H9 (cell line): ENCODE measurements at regions not wholly inside any gene's neighbourhood (a gene's known extent, or its start where the extent isn't known, plus 50 kb on each side); places are given as distances from the start of the nearest gene placed in this dataset.

ENCODE experiments used
- DNase-seq: peaks from one replicate; pipeline ENCODE4 v3.0.0-alpha.2; 2017
- H2AFZ ChIP-seq: one replicate; pipeline ENCODE4 v1.6.1; 2013; ENCODE audit warnings: mild to moderate bottlenecking, low read length, control low read depth, moderate library complexity
- H2AK5ac ChIP-seq: 2 replicates; pipeline ENCODE4 v1.6.1; 2013; ENCODE audit warnings: low read length, control low read depth, mixed read lengths; ENCODE audit not compliant: insufficient read length
- H2BK120ac ChIP-seq: one replicate; pipeline ENCODE4 v1.6.1; 2013; ENCODE audit warnings: low read depth, mild to moderate bottlenecking, low read length, control low read depth, inconsistent platforms; ENCODE audit not compliant: poor library complexity, severe bottlenecking
- H2BK12ac ChIP-seq: 2 replicates; pipeline ENCODE4 v1.6.1; 2013; ENCODE audit warnings: low read length, control low read depth, mixed read lengths, low read depth; ENCODE audit not compliant: insufficient read length
- H2BK15ac ChIP-seq: 2 replicates; pipeline ENCODE4 v1.6.1; 2013; ENCODE audit warnings: low read depth, low read length, control low read depth
- H2BK20ac ChIP-seq: one replicate; pipeline ENCODE4 v1.6.1; 2013; ENCODE audit warnings: low read depth, mild to moderate bottlenecking, low read length, control low read depth, inconsistent platforms; ENCODE audit not compliant: poor library complexity, severe bottlenecking
- H2BK5ac ChIP-seq: 2 replicates; pipeline ENCODE4 v1.6.1; 2013; ENCODE audit warnings: low read length, control low read depth, mixed read lengths; ENCODE audit not compliant: insufficient read length
- H3K14ac ChIP-seq: 2 replicates; pipeline ENCODE4 v1.6.1; 2013; ENCODE audit warnings: low read length, control low read depth; ENCODE audit not compliant: insufficient read depth
- H3K18ac ChIP-seq: 2 replicates; pipeline ENCODE4 v1.6.1; 2013; ENCODE audit warnings: low read depth, mild to moderate bottlenecking, mixed read lengths, low read length, control low read depth; ENCODE audit not compliant: insufficient read length
- H3K23ac ChIP-seq: 2 replicates; pipeline ENCODE4 v1.6.1; 2013; ENCODE audit warnings: low read length, control low read depth, mixed read lengths, low read depth; ENCODE audit not compliant: insufficient read length
- H3K23me2 ChIP-seq: 2 replicates; pipeline ENCODE4 v1.6.1; 2013; ENCODE audit warnings: low read depth, mild to moderate bottlenecking, mixed read lengths, low read length, control low read depth; ENCODE audit not compliant: insufficient read length, poor library complexity, severe bottlenecking
- H3K27ac ChIP-seq: 2 replicates; pipeline ENCODE4 v1.5.1; 2013; ENCODE audit warnings: low read length, control low read depth, mixed read lengths, low read depth; ENCODE audit not compliant: insufficient read length
- H3K27me3 ChIP-seq: 2 replicates; pipeline ENCODE4 v1.6.1; 2013; ENCODE audit warnings: low read length, control low read depth, inconsistent platforms; ENCODE audit not compliant: insufficient read depth
- H3K4ac ChIP-seq: 2 replicates; pipeline ENCODE4 v1.6.1; 2013; ENCODE audit warnings: low read depth, mild to moderate bottlenecking, control low read depth, inconsistent platforms, low read length, moderate library complexity
- H3K4me1 ChIP-seq: 2 replicates; pipeline ENCODE4 v1.6.1; 2013; ENCODE audit warnings: low read length, control low read depth, inconsistent platforms; ENCODE audit not compliant: insufficient read depth
- H3K4me2 ChIP-seq: 2 replicates; pipeline ENCODE4 v1.6.1; 2013; ENCODE audit warnings: low read length, control low read depth, mixed read lengths; ENCODE audit not compliant: insufficient read length, insufficient read depth
- H3K56ac ChIP-seq: 2 replicates; pipeline ENCODE4 v1.6.1; 2013; ENCODE audit warnings: low read depth, mild to moderate bottlenecking, mixed read lengths, low read length, control low read depth; ENCODE audit not compliant: insufficient read length
- H3K79me1 ChIP-seq: 2 replicates; pipeline ENCODE4 v1.6.1; 2013; ENCODE audit warnings: low read depth, mild to moderate bottlenecking, moderate library complexity, low read length, control low read depth, inconsistent platforms; ENCODE audit not compliant: insufficient read depth, poor library complexity, severe bottlenecking
- H3K79me2 ChIP-seq: 2 replicates; pipeline ENCODE4 v1.6.1; 2013; ENCODE audit warnings: low read length, control low read depth, inconsistent platforms; ENCODE audit not compliant: insufficient read depth
- H3K9ac ChIP-seq: 2 replicates; pipeline ENCODE4 v1.6.1; 2013; ENCODE audit warnings: low read length, control low read depth, mixed read lengths; ENCODE audit not compliant: insufficient read length; ENCODE audit errors: extremely low read depth
- H3K9me3 ChIP-seq: one replicate; pipeline ENCODE4 v1.6.1; 2013; ENCODE audit warnings: low read depth, low read length, inconsistent platforms; ENCODE audit not compliant: control insufficient read depth
- H3T11ph ChIP-seq: one replicate; pipeline ENCODE4 v1.6.1; 2013; ENCODE audit warnings: mild to moderate bottlenecking, low read length, control low read depth, inconsistent platforms
- H4K20me1 ChIP-seq: one replicate; pipeline ENCODE4 v1.6.1; 2013; ENCODE audit not compliant: control insufficient read depth, insufficient read length, insufficient read depth
- H4K5ac ChIP-seq: 2 replicates; pipeline ENCODE4 v1.6.1; 2013; ENCODE audit warnings: low read depth, mild to moderate bottlenecking, mixed read lengths, low read length, control low read depth; ENCODE audit not compliant: insufficient read length
- H4K8ac ChIP-seq: replicated peaks from 2 replicates; pipeline ENCODE4 v1.6.1; 2013; ENCODE audit warnings: low read length, control low read depth, mixed read lengths, low read depth; ENCODE audit not compliant: insufficient read length
- H4K91ac ChIP-seq: 2 replicates; pipeline ENCODE4 v1.6.1; 2013; ENCODE audit warnings: low read depth, mild to moderate bottlenecking, moderate library complexity, mixed read lengths, low read length, control low read depth; ENCODE audit not compliant: insufficient read length
- H3K27ac Mint-ChIP-seq, 3 experiments: 2 replicates in 2 of 3; 3 replicates in 1 of 3; pipeline ENCODE4 v1.8.0; 2020 to 2021; ENCODE audit warnings: mixed read lengths in 3 of 3, mild to moderate bottlenecking in 1 of 3, moderate library complexity in 1 of 3
- H3K27me3 Mint-ChIP-seq: 2 replicates; pipeline ENCODE4 v1.8.0; 2021; ENCODE audit warnings: low read depth, mild to moderate bottlenecking, moderate library complexity, mixed read lengths
- H3K36me3 Mint-ChIP-seq, 3 experiments: 2 replicates in 2 of 3; 3 replicates in 1 of 3; pipeline ENCODE4 v1.8.0; 2020 to 2021; ENCODE audit warnings: low read depth in 3 of 3, mixed read lengths in 3 of 3; ENCODE audit not compliant: insufficient read depth in 1 of 3
- H3K4me1 Mint-ChIP-seq, 2 experiments: 2 replicates each; pipeline ENCODE4 v1.8.0; 2020; ENCODE audit warnings: mixed read lengths in 2 of 2
- H3K4me3 Mint-ChIP-seq, 2 experiments: 2 replicates in 1 of 2; 3 replicates in 1 of 2; pipeline ENCODE4 v1.8.0; 2020 to 2021; ENCODE audit warnings: mild to moderate bottlenecking in 2 of 2, mixed read lengths in 2 of 2, moderate library complexity in 1 of 2
- H3K9me3 Mint-ChIP-seq, 2 experiments: 2 replicates in 1 of 2; 3 replicates in 1 of 2; pipeline ENCODE4 v1.8.0; 2020; ENCODE audit warnings: mild to moderate bottlenecking in 2 of 2, mixed read lengths in 2 of 2, moderate library complexity in 1 of 2
- WGBS: extraction: QIAGEN DNeasy Blood & Tissue Kit; methylation state at CpG from one replicate; pipeline ENCODE4 v1.1.7; 2013; ENCODE audit warnings: missing lambda C conversion rate, low lambda C conversion rate, mixed read lengths; ENCODE audit not compliant: insufficient read length; ENCODE audit errors: extremely low coverage; 5-methylcytosine and 5-hydroxymethylcytosine counted together
- TF ChIP-seq, protein P1 (sequence below): fragments of 200-600 bp; sonication (generic); conservative IDR thresholded peaks from 3 replicates; pipeline ENCODE4 v1.8.0; 2021; ENCODE audit warnings: antibody characterized with exemption, mild to moderate bottlenecking

DNA sequence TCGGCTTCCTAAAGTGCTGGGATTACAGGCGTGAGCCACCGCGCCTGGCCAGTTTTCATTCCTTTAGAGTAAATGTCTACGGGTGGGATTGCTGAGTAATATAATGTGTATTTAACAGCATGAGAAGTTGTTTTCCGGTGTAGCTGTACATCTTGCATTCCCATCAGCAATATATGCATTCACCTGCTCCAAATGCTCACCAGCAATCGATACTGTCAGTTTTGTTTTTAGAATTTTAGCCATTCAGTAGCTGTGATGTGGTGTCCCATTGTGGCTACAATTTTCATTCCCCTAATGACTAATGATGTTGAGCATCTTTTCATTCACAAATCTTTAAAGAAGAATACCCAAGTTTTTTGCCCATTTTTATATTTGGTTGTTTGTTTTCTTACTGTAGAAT lies 134.8 kb upstream of the RGMA start:
- TF ChIP-seq, protein P1, sequence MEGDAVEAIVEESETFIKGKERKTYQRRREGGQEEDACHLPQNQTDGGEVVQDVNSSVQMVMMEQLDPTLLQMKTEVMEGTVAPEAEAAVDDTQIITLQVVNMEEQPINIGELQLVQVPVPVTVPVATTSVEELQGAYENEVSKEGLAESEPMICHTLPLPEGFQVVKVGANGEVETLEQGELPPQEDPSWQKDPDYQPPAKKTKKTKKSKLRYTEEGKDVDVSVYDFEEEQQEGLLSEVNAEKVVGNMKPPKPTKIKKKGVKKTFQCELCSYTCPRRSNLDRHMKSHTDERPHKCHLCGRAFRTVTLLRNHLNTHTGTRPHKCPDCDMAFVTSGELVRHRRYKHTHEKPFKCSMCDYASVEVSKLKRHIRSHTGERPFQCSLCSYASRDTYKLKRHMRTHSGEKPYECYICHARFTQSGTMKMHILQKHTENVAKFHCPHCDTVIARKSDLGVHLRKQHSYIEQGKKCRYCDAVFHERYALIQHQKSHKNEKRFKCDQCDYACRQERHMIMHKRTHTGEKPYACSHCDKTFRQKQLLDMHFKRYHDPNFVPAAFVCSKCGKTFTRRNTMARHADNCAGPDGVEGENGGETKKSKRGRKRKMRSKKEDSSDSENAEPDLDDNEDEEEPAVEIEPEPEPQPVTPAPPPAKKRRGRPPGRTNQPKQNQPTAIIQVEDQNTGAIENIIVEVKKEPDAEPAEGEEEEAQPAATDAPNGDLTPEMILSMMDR = no peak
- Histone ChIP-seq H3K4me2 (no peak overlapping the region), H3K9ac (no peak overlapping the region), H2AFZ (no peak overlapping the region), H4K91ac (no peak overlapping the region), H2BK5ac (no peak overlapping the region), H2BK120ac (no peak overlapping the region), H3K56ac (no peak overlapping the region), H3K18ac (no peak overlapping the region), H3K27me3 (no peaks in the 10 kb centered on the region), H3K79me1 (no peaks in the 10 kb centered on the region), H4K5ac (no peak overlapping the region), H3T11ph (no peak overlapping the region), H3K4ac (no peak overlapping the region), H4K20me1 (no peaks in the 10 kb centered on the region), H3K23ac (no peak overlapping the region), H2BK12ac (no peak overlapping the region), H3K79me2 (no peaks in the 10 kb centered on the region), H2AK5ac (no peak overlapping the region), H2BK15ac (no peak overlapping the region), H3K27ac (no peak overlapping the region), H3K14ac (no peak overlapping the region), H3K23me2 (no peaks in the 10 kb centered on the region), H4K8ac (no peak overlapping the region), H2BK20ac (no peak overlapping the region), H3K9me3 (no peaks in the 10 kb centered on the region), H3K4me1 (no peaks in the 10 kb centered on the region)
- peaks cover 9% of the 10 kb centered on the region for H3K27me3 Mint-ChIP-seq
- H3K27ac Mint-ChIP-seq = no peak overlapping the region
- DNase-seq = no peak
- H3K9me3 Mint-ChIP-seq = peaks cover 0 to 1% of the 10 kb centered on the region in 2 experiments; a peak in 1 of 5 replicates
- H3K4me3 Mint-ChIP-seq = no peak overlapping the region
- peaks cover 4 to 10% of the 10 kb centered on the region in 2 experiments; a peak in 3 of 4 replicates for H3K4me1 Mint-ChIP-seq
- H3K36me3 Mint-ChIP-seq = no peaks in the 10 kb centered on the region
- no CpG with 5 or more reads among the region's 7 CpGs for WGBS
